Activated CD8-positive, alpha-beta memory T cell treated with anti-CD3 and anti-CD28 coated beads, Interleukin-2, amount 50 U/mL, for 48 hours (primary cell): ENCODE measurements at regions not wholly inside any gene's neighbourhood (a gene's known extent, or its start where the extent isn't known, plus 50 kb on each side); places are given as distances from the start of the nearest gene placed in this dataset.
"Not testable (repeated sequence)": the region's sequence is repeated elsewhere in the genome, so short reads cannot be mapped to it uniquely, and the experiment has no call there.

Experiments
- DNase-seq: peaks from one replicate; pipeline ENCODE4 v3.0.0-alpha.2; 2020

DNA sequence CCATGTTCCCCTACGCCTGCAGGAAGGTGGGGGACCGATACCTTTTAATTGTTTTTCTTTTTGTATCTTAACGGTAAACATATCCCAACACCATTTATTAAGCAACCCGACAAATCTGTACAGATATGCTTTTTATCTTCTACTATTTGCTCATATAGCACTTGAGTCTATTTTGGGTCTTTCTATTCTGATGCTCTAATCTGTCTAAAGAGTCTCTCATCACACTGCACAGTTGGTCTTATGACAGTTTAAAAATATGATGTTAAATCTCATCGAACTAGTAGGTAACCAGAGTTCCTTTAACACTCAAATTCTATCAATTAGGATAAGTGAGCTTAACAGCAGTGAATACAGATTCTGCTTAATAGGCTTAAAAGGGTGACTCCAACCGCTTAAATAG, 111.6 kb downstream of the SOCS6 start:
- no peak for DNase-seq

DNA sequence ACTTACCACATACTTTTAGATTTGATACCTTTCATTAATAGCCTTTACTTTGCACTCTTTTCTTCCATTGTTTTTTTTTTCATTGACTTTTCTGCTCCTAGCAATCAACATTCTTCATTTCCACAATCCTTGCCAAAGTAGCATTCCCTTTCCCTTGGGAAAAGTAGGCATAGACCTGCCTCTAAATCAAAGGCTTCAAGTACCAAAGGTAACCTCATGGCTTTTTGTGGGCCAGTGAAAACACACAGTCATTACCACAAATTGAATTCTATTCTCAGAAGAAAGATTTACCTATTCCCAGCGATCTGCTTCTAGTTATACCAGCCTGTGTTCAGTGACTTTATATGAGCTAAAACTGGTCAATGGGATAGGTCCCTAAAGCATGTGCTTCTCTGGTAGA, 109.2 kb downstream of the SOCS6 start:
- no peak for DNase-seq

DNA sequence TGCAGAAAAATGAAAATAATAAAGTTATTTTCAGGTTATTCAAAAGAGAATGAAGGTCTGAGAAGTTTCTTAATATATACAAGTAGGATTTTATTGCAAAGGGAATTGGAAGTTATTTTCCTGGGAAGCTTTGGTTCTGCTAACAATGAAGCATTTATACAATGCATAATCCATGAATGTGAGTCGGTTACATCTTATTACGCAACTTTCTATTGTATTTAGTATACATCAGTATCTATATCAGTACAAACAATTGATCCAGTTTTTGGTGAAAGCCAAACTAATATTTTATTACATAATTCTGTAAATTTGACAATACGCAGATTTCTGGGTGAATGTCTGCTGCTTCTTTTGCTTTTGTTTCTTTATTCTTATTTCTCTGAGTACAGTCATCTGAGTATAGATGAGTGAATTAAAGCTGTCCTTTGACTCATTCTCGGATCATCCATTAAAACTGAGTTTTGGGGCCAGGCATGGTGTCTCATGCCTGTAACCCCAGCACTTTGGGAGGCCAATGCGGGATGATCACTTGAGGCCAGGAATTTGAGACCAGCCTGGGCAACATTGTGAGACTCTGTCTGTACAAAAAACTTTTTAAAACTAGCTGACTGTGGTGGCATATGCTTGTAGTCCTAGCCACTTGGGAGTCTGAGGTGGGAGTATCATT, 108.5 kb downstream of the SOCS6 start:
- DNase-seq = no peak

DNA sequence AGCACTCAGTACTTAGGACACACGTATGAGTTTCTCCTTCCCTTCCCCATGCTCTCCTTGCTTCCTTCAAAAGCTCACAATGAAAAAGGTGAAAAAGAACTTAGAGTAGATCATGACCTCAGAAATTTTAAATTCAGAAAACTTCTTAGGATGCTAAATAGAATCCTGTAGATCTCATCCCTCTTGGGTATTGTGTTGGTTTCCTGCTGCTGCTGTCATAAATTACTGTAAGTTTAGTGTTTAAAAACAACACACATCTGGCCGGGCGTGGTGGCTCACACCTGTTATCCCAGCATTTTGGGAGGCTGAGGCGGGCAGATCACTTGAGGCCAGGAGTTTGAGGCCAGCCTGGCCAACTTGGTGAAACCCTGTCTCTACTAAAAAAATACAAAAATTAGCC, 106.9 kb downstream of the SOCS6 start:
- DNase-seq = not testable (repeated sequence)

DNA sequence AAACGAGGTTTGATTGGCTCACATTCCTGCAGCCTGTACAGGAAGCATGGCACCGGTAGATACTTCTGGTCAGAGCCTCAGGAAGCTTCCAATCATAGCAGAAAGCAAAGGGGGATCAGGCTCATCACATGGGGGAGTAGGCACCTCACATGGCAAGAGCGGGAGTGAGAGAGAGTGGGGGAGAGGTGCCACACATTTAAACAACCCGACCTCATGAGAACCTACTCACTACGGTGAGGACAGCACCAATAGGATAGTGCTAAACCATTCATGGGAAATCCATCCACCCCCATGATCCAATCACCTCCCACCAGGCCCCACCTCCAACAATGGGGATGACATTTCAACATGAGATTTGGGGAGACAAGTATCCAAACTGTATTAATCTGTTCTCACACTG, 105.8 kb downstream of the SOCS6 start:
- no peak for DNase-seq

DNA sequence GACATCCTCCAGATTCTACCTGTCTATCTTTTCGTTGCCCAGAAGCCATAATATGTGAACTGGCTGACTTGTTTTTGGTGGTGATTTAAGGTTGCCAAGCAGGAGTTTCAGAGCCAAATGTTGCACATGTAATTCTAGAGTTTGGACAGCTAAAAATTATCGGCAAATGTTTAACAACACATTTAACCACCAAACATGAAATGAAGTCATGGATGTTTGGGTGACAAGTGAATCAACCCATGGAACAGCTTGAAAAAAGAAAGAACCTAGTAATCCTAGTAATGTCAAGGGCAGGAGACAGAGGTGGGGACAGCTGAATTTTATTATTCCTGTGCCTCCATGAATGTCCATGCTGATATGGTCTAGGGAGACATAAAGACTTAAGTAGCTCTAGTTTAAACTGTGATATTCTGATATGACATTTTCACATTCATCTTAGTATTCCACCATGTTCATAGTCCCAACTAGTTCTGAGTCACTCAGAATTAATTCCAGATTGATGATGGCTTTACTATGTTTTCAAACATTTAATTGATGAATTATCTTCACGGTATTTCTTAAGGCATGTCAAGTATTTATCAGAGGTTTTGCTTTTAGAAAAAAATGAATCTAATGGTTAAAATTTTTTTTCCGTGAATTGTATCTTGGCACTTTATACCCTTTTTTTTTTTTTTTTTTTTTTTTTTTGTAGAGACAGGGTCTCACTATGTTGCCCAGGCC, 101.7 kb downstream of the SOCS6 start:
- DNase-seq = no peak

DNA sequence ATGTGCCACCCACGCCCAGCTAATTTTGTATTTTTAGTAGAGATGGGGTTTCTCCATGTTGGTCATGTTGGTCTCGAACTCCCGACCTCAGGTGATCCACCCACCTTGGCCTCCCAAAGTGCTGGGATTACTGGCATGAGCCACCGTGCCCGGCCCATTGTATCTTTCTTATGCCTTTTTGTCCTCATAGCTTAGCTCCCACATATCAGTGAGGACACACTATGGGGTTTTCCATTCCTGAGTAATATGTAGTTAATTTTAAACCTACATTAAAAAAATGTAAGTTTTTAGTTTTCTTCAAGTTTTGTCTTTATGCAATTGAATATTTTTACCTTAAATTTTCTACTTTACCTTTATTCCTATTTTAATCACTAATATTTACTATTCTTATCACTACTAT, 100.2 kb downstream of the SOCS6 start:
- not testable (repeated sequence) for DNase-seq

DNA sequence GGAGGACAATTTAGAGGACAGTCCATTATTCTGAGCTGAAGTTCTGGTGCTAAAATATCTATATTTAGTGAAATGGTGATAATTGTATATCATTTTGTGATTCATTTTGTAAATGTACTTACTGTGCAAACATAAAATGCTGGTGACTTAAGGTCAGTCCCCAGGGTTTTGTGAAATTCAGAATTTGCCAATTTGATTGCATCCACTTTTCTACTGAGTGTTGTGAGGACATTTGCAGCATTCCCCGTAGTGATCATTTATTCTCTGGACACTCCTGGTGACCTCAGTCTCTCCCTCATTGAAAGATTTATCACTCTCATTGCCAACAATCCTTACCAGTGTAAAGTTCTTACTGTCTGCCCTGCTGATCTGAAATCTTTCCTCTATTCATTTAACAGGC, 98.2 kb downstream of the SOCS6 start:
- DNase-seq = no peak

DNA sequence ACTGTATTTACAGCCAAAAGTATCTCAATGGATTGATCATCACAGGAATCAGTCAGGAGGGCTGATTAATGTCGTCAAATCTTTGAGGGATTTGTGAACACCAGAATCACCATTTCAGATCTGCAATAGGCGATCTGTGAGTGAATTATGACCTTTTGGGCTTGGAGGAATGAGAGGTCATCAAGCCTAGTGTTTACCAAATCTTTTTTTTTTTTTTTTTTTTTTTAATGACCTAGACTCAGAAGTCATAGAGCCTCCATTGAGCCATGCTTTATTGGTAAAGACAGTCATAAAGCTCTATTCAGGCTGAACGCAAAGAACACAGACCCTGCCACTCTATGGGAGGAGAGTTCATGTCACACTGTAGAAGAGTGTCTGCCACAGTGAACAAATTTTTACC, 97.7 kb downstream of the SOCS6 start:
- DNase-seq = no peak

DNA sequence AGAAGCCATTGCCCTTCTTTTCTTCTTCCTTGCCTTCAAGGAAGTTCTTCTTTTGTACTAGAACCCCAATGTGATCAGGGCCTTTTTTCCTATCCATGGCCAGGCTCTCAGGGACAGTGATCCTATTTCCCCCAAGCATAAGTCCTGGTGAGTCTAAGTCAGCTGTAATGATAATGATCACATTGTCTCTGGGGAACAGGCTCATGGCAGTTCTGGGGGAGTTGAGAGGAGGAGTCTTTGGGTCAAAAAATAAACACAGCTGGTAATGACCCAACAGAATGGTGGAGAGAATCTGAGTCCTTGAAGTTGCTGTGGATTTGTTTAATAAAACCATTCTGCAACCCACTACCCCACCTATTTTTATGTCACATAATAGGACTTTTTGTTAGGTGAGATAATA, 96.6 kb downstream of the SOCS6 start:
- DNase-seq = no peak

DNA sequence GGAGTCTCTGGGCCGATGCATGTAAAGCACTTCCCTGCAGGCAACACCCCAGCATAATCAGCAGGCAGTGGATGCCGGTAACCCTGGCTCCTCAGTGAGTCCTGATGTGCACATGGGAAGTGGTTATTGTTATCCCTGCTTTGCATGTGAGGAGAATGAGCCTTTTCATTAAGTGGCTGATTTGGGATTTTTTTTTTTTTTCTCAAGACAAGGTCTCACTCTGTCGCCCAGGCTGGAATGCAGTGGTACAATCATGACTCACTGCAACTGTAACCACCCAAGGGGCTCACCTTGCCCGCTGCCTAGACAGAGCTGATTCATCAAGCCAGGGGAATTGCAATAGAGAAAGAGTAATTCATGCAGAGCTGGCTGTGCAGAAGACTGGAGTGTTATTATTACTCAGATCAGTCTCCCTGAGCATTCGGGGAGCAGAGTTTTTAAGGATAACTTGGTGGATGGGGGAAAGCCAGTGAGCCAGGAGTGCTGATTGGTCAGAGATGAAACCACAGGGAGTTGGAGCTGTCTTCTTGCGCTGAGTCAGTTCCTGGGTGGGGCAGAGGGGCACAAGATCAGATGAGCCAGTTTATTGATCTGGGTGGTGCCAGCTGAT, 95.4 kb downstream of the SOCS6 start:
- no peak for DNase-seq

DNA sequence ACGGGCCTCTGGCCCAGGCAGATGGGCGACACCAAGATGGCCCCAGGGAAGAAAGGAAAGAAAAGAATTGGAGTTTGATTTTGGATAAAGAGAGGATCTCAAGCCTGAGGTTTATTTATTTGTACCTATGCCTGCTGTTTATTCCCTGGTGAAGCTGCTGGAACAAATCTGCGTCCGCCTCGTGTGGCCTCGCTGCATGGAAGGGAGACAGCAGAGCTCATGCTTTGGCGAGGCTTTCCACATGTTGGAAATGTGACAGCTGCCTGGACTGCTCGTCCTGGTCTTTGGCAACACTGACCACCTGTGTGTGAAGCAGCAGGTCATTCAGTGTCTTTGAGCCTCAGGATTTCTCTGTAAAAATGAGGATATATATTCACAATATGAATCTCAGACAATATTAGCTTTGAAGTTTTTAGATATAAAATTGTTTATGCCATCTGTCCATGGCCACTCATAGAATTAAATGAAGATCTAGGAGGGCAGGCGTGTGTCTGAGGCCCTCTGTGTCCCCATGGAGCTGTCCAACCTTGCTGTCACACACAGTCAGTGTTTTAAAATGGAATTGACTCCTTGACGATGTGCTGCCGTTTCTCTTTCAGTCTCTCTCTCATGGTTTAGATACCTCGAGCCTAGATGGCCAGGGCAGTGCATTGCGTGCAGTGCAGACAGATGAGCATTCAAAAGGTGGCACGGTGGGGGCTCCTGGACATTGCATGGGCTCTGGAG, 94.3 kb downstream of the SOCS6 start:
- DNase-seq = no peak

DNA sequence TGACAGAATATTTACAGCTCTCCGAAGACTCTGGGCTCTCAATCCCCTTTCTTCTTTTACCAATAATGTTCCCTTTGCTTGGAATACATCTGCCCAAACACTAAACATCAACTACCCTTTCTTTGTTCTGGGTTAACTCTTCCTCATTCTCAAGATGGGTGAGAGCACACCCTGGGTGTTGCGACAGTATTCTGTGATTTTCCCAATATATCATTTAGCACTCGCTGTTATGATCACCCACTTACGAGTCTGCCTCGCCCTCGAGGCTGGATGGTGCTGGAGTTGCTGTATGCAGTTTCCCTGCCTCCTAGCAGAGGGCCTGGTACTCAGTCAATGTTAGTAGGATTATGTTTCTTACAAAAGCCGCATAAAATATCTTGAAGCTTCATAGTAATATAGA, 93.2 kb downstream of the SOCS6 start:
- DNase-seq = no peak

DNA sequence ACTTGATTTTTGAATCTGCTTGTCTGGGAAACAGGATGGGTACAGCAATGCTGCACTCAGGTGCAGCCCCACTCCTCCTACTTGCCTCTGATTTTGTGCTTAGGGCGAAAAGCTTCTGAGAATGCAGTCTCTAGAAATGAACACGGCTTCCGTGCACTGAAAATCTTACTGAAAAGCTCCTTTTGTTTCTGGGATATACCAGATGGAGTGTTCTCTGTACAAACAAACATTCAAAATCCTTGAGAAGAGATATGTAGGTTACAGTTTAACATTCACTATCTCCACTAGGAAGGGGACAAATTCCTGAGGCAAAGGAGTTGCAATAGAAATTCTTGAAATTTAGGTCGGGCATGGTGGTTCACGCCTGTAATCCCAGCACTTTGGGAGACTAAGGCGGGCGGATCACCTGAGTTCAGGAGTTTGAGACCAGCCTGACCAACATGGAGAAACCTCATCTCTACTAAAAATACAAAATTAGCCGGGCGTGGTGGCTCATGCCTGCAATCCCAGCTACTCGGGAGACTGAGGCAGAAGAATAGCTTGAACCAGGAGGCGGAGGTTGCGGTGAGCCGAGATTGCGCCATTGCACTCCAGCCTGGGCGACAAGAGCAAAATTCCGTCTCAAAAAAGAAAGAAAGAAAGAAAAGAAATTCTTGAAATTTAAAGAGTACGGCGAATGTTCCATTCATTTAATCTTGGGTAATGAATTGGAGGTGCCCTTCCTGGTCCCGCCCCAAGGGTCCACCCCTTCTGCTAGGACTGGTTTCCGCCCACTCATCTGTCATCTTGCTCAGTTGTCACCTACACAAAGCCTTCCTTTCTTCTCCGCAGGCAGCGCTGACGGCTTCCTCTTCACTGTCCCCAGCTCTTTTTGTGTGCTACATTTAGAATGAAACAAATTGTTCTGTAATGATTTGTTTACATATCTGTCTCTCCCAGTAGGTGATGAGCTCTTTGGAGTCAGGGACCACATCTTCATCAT, 92.4 kb downstream of the SOCS6 start:
- DNase-seq = no peak
